HepG2 (cell line): ENCODE measurements at regions not wholly inside any gene's neighbourhood (a gene's known extent, or its start where the extent isn't known, plus 50 kb on each side); places are given as distances from the start of the nearest gene placed in this dataset.

Source experiments
- ATAC-seq: fragments of 200-7000 bp; cut with Tn5 transposase; 3 replicates; pipeline ENCODE4 v1.9.1; 2020; ENCODE audit warnings: mild to moderate bottlenecking, moderate library complexity
- BruUV-seq: library from RNA; stranded (reverse); fragments of 400-500 nt; replicated peaks from 2 replicates; lab custom pipeline; 2021; lab: Mats Ljungman, UMichigan
- CTCF ChIA-PET: fragments of 300-600 bp; formaldehyde crosslinking; extraction: SDS; loops from one replicate; lab custom pipeline; 2021; ENCODE audit warnings: low total read pairs, inconsistent platforms, low intra/inter-chr PET ratio; lab: Yijun Ruan, JAX
- POLR2A ChIA-PET: fragments of 350-600 bp; sonication (Branson Sonifier 250); formaldehyde crosslinking; loops from one replicate; lab custom pipeline; 2020; ENCODE audit warnings: antibody characterized with exemption, inconsistent platforms; lab: Yijun Ruan, JAX
- DNase-seq: peaks from one replicate; pipeline ENCODE4 v3.0.0-alpha.2; 2015; ENCODE audit warnings: low spot score
- FAIRE-seq: peaks from 3 replicates; lab custom pipeline; 2011; peaks lifted over from hg19 to GRCh38; lab: Jason Lieb, UNC
- H2AFZ ChIP-seq: one replicate; pipeline ENCODE4 v1.6.1; 2011; ENCODE audit warnings: low read length, inconsistent platforms
- H3K27ac ChIP-seq: fragments of 300-600 bp; 3 replicates; pipeline ENCODE4 v1.8.0; 2011; ENCODE audit warnings: mixed run types, mild to moderate bottlenecking, mixed read lengths, low read length, inconsistent platforms; ENCODE audit not compliant: insufficient read depth; ENCODE audit errors: extremely low read length
- H3K27me3 ChIP-seq, 2 experiments: fragments of 200-600 bp in 1 of 2; 2 replicates in 1 of 2; 3 replicates in 1 of 2; pipeline versions ENCODE4 v1.6.0 to v1.8.0; 2011; ENCODE audit warnings: low read length in 2 of 2, mild to moderate bottlenecking in 2 of 2, moderate library complexity in 2 of 2, inconsistent platforms in 1 of 2; ENCODE audit not compliant: insufficient read depth in 2 of 2, control insufficient read depth in 1 of 2
- H3K36me3 ChIP-seq, 2 experiments: fragments of 200-600 bp in 1 of 2; replicated peaks in 1 of 2; 2 replicates in 1 of 2; 3 replicates in 1 of 2; pipeline versions ENCODE4 v1.5.1 to v1.8.0; 2011; ENCODE audit warnings: low read length in 2 of 2, inconsistent platforms in 1 of 2; ENCODE audit not compliant: insufficient read depth in 2 of 2, control insufficient read depth in 1 of 2
- H3K4me1 ChIP-seq: 2 replicates; pipeline ENCODE4 v1.5.1; 2012; ENCODE audit warnings: low read length, inconsistent platforms; ENCODE audit not compliant: insufficient read depth
- H3K4me2 ChIP-seq: 2 replicates; pipeline ENCODE4 v1.6.0; 2011; ENCODE audit warnings: low read depth, low read length, inconsistent platforms
- H3K4me3 ChIP-seq, 3 experiments: fragments of 200-600 bp in 1 of 3; sonication (generic), shearing (Covaris generic) in 1 of 3; replicated peaks in 1 of 3; 2 replicates each; pipeline ENCODE4 v1.5.1; 2011 to 2016; ENCODE audit warnings: low read length in 3 of 3, inconsistent platforms in 2 of 3, low read depth in 2 of 3, mild to moderate bottlenecking in 2 of 3, control low read depth in 1 of 3, mixed read lengths in 1 of 3; ENCODE audit not compliant: insufficient read depth in 1 of 3
- H3K79me2 ChIP-seq: one replicate; pipeline ENCODE4 v1.6.1; 2011; ENCODE audit warnings: low read length, inconsistent platforms; ENCODE audit not compliant: insufficient read depth
- H3K9ac ChIP-seq: 2 replicates; pipeline ENCODE4 v1.6.0; 2011; ENCODE audit warnings: mild to moderate bottlenecking, low read depth, low read length, inconsistent platforms; ENCODE audit not compliant: insufficient read depth
- H3K9me3 ChIP-seq: 2 replicates; pipeline ENCODE4 v1.5.1; 2012; ENCODE audit warnings: mild to moderate bottlenecking, low read length
- H4K20me1 ChIP-seq: 2 replicates; pipeline ENCODE4 v1.6.0; 2011; ENCODE audit warnings: inconsistent platforms, mild to moderate bottlenecking, low read length, moderate library complexity; ENCODE audit not compliant: insufficient read depth
- E2F5 ChIP-seq: sonication (generic); formaldehyde crosslinking; conservative IDR thresholded peaks from 2 replicates; pipeline ENCODE4 v1.4.0; 2020; ENCODE audit warnings: missing genetic modification reagents
- HMG20A ChIP-seq: IDR thresholded peaks from 2 replicates; pipeline ENCODE4 v1.6.1; 2016; ENCODE audit warnings: borderline replicate concordance
- JUN ChIP-seq: sonication (generic); formaldehyde crosslinking; IDR thresholded peaks from 2 replicates; pipeline ENCODE4 v1.4.0; 2020; ENCODE audit warnings: mild to moderate bottlenecking, missing genetic modification reagents
- KAT8 ChIP-seq: IDR thresholded peaks from 2 replicates; pipeline ENCODE4 v1.6.1; 2016; ENCODE audit warnings: missing genetic modification reagents, missing compliant biosample characterization
- NFIC ChIP-seq: IDR thresholded peaks from 2 replicates; pipeline ENCODE4 v1.6.1; 2012; ENCODE audit warnings: mild to moderate bottlenecking, low read length, inconsistent platforms
- PHF21A ChIP-seq: sonication (generic); formaldehyde crosslinking; IDR thresholded peaks from 2 replicates; pipeline ENCODE4 v1.5.0; 2020; ENCODE audit warnings: mild to moderate bottlenecking, missing genetic modification reagents
- PTBP1 ChIP-seq: fragments of 200-400 bp; formaldehyde crosslinking; IDR thresholded peaks from 2 replicates; pipeline ENCODE4 v1.6.1; 2018; ENCODE audit warnings: low read length, low read depth; ENCODE audit not compliant: poor library complexity, severe bottlenecking
- TP53 ChIP-seq: sonication (generic); formaldehyde crosslinking; conservative IDR thresholded peaks from 2 replicates; pipeline ENCODE4 v1.4.0; 2020; ENCODE audit warnings: missing genetic modification reagents
- TRAFD1 ChIP-seq: sonication (generic); formaldehyde crosslinking; IDR thresholded peaks from 2 replicates; pipeline ENCODE4 v1.5.1; 2020; ENCODE audit warnings: missing genetic modification reagents, mild to moderate bottlenecking, borderline replicate concordance
- ZNF331 ChIP-seq: sonication (generic); formaldehyde crosslinking; IDR thresholded peaks from 2 replicates; pipeline ENCODE4 v1.4.0; 2020; ENCODE audit warnings: missing genetic modification reagents
- ZNF768 ChIP-seq: sonication (generic); formaldehyde crosslinking; IDR thresholded peaks from 2 replicates; pipeline ENCODE4 v1.4.0; 2020; ENCODE audit warnings: missing genetic modification reagents
- ZSCAN30 ChIP-seq: sonication (generic); formaldehyde crosslinking; IDR thresholded peaks from 2 replicates; pipeline ENCODE4 v1.5.0; 2020; ENCODE audit warnings: mild to moderate bottlenecking, missing genetic modification reagents
- WGBS: methylation state at CpG from one replicate; pipeline ENCODE4 v1.1.6; 2017; ENCODE audit warnings: low lambda C conversion rate; 5-methylcytosine and 5-hydroxymethylcytosine counted together
- in situ Hi-C: cut with HindIII; loops from 2 replicates; pipeline ENCODE4 v1.10.0; 2017; ENCODE audit warnings: low pct_unique_long_range_greater_than_20kb; ENCODE audit not compliant: extremely low pct_ligation_motif_present
- intact Hi-C: fragments of 100-400 bp; cut with micrococcal nuclease; formaldehyde crosslinking; loops from one replicate; pipeline ENCODE4 v1.10.0; 2022; ENCODE audit not compliant: unreplicated experiment

GRCh38 chr21:16584756-16585155, 855.0 kb downstream of the USP25 start (continued):
- TF ChIP-seq E2F5 (no peak), TP53 (no peak)

- H3K4me2 ChIP-seq: no peak overlapping the region
- FAIRE-seq: no peak
- no peak for DNase-seq
- H3K4me3 ChIP-seq: no peak overlapping the region
- H4K20me1 ChIP-seq: no peaks in the 10 kb centered on the region
- WGBS: 9% methylated on average over 3 of the region's 3 CpGs
- H3K9me3 ChIP-seq: no peaks in the 10 kb centered on the region
- ChIA-PET CTCF (no interaction called here), POLR2A (no interaction called here)
- H3K27me3 ChIP-seq: no peaks in the 10 kb centered on the region
- intact Hi-C loops (no loop called here), in situ Hi-C loops (no loop called here)
- BruUV-seq: no TSS peak
- H3K27ac ChIP-seq: no peak overlapping the region
- no peaks in the 10 kb centered on the region for H3K36me3 ChIP-seq
- no peak overlapping the region for H2AFZ ChIP-seq
- TF ChIP-seq NFIC (no peak), HMG20A (CRISPR knock-in tag) (no peak), TRAFD1 (CRISPR knock-in tag) (no peak), ZSCAN30 (CRISPR knock-in tag) (no peak), ZNF331 (CRISPR knock-in tag) (no peak), ZNF768 (CRISPR knock-in tag) (no peak), PTBP1 (no peak), PHF21A (CRISPR knock-in tag) (no peak), KAT8 (CRISPR knock-in tag) (no peak), JUN (CRISPR knock-in tag) (no peak)
- H3K4me1 ChIP-seq: peaks cover 9% of the 10 kb centered on the region
- ATAC-seq: no peak
- no peaks in the 10 kb centered on the region for H3K79me2 ChIP-seq
- H3K9ac ChIP-seq: no peak overlapping the region
Measured at GRCh38 chr21:16585896-16586295, 856.1 kb downstream of the USP25 start.
